SKM-1 treated with dmso at 0.1 percent for 144 hours (cell line): ENCODE measurements at regions not wholly inside any gene's neighbourhood (a gene's known extent, or its start where the extent isn't known, plus 50 kb on each side); places are given as distances from the start of the nearest gene placed in this dataset.
"Not testable (repeated sequence)": the region's sequence is repeated elsewhere in the genome, so short reads cannot be mapped to it uniquely, and the experiment has no call there.

Source experiments
- DNase-seq: peaks from one replicate; lab custom pipeline; 2025; ENCODE audit not compliant: unreplicated experiment; lab: John Stamatoyannopoulos, UW

GRCh38 chr7:106452031-106452851 is 167.5 kb upstream of the NAMPT start:
- no peak for DNase-seq

- no peak for DNase-seq
These were observed 166.4 kb upstream of the NAMPT start for GRCh38 chr7:106451171-106451570.

GRCh38 chr7:106450716-106451115 is 165.9 kb upstream of the NAMPT start:
- no peak for DNase-seq

GRCh38 chr7:106448992-106449859 is 164.4 kb upstream of the NAMPT start:
- no peak for DNase-seq

- no peak for DNase-seq
These were observed 163.7 kb upstream of the NAMPT start for GRCh38 chr7:106448346-106448991.

GRCh38 chr7:106447318-106447847 is 162.6 kb upstream of the NAMPT start:
- no peak for DNase-seq

GRCh38 chr7:106445366-106445765 is 160.6 kb upstream of the NAMPT start:
- not testable (repeated sequence) for DNase-seq

GRCh38 chr7:106444068-106444655 is 159.4 kb upstream of the NAMPT start:
- no peak for DNase-seq

- no peak for DNase-seq
These were observed 158.4 kb upstream of the NAMPT start for GRCh38 chr7:106443156-106443555.

- DNase-seq: no peak
These were observed 157.7 kb upstream of the NAMPT start for GRCh38 chr7:106442476-106442875.

- DNase-seq: not testable (repeated sequence)
These were observed 156.6 kb upstream of the NAMPT start for GRCh38 chr7:106441343-106441742.

- not testable (repeated sequence) for DNase-seq
These were observed 152.2 kb upstream of the NAMPT start for GRCh38 chr7:106436933-106437332.

GRCh38 chr7:106433377-106433776 is 148.6 kb upstream of the NAMPT start:
- no peak for DNase-seq

GRCh38 chr7:106430535-106431455 is 146.0 kb upstream of the NAMPT start:
- DNase-seq: no peak

GRCh38 chr7:106430103-106430502 is 145.3 kb upstream of the NAMPT start:
- no peak for DNase-seq

GRCh38 chr7:106426803-106427202 is 142.0 kb upstream of the NAMPT start:
- DNase-seq: no peak

GRCh38 chr7:106425017-106425719 is 140.4 kb upstream of the NAMPT start:
- DNase-seq: peak; percentile 91

GRCh38 chr7:106424476-106425016 is 139.8 kb upstream of the NAMPT start:
- DNase-seq: no peak
